SH-SY5Y (cell line): ENCODE measurements at regions not wholly inside any gene's neighbourhood (a gene's known extent, or its start where the extent isn't known, plus 50 kb on each side); places are given as distances from the start of the nearest gene placed in this dataset.

Source experiments
- GATA2 ChIP-seq: IDR thresholded peaks from 2 replicates; pipeline ENCODE4 v1.6.1; 2011; ENCODE audit warnings: mild to moderate bottlenecking, low read depth, low read length
- GATA3 ChIP-seq: IDR thresholded peaks from 2 replicates; pipeline ENCODE4 v1.6.1; 2011; ENCODE audit warnings: low read depth, mild to moderate bottlenecking, low read length, moderate library complexity

DNA sequence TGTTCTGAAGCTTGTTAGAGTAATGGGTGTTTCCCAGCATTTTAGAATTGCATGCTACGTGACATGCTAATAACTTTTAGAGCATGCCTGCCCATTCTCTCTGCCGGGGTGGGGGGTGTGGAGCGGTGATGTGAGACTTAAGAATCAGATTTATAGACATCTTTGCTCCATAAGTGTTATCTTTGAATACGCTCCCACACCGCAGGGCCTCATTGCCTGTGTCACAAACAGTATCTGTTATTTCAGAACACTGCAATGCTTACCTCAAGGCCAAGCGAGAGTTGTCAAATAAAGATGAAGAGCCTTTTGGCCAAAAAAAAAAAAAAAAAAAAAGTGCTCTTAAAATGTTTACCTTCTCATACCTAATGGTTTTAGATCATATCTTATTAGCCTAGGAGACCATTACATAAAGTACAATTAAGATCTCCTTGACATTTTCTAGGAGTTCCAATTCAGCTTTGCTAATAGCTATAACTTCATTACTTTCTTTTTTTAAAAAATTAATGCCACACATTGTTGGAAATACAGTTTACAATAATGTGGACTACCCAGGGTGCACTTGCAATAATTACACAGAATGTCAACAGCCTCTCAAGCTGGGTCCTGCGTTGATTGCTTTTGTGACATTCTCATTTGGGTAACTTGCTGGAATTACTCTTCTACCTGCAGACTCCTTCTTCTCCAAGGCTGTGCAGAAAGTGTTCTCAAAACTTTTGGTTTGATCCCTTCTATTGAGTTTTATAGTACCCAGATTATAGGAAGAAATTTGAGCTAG, 525.3 kb downstream of the KLF12 start:
- no peak for TF ChIP-seq GATA2
- no peak for TF ChIP-seq GATA3

DNA sequence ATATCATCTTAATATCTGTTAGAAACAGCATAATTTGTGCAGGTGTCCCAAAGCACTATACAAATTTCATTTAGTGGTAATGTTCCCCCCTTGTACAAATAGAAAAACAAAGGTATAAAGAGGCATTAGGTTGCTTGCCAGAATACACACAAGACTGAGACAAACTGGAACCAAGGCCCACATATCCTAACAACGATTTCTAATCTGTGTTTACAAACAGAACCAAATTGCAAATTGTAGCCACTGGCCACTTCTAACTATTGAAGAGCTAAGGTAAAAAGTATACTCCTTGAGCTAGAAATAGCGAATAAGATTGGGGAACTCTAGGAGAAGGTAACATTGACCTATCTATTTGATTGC, 526.1 kb downstream of the KLF12 start:
- TF ChIP-seq GATA2: no peak
- TF ChIP-seq GATA3: no peak

DNA sequence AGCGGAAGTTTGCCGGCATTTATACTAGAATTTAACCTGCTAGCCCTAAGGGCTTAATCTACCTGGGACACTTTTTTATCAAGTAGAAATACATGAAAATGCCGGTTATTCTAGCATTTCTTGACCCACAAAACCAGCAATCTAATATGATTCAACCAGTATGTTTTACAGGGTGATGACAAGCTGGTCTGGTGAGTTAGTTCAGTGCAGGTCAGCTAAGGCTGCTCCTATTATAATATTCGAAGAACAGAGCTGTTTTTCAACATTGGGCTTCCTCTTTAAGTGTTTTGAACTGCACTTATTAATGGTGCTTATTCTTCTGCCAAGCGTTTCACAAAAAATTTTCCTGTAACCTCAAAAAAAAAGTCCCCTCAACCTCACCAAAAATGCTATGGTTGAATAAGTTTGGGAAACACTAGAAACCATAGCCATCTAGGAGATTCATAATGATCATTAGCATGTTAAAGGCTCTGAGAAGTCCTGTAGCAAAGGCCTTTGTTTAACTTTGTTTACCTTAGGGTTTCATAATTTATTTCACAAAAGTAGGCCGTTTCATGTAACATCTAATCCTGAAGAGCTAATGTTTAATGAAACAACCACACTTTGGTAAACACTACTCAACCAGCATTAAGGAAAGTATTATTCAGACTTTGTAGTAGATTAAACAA, 526.6 kb downstream of the KLF12 start:
- TF ChIP-seq GATA3 (no peak), GATA2 (no peak)

DNA sequence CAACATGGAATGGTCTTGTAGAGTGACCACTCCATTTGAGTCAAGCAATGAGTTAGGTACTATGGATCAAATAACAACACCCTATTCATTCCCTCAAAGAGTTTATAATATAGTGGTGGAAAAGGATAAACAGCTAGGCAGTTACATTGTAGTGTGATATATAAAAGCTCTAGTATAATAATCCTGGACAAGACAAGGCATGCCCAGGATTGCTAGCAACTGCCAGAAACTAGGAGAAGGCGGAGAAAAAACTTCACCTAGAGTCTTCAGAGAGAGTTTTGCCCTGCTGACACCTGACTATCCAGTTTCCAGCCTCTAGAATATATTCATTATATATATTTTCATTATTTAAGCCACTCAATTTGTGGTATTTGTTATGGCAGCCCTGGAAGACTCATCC, 530.6 kb downstream of the KLF12 start:
- TF ChIP-seq GATA2 (no peak), GATA3 (no peak)

DNA sequence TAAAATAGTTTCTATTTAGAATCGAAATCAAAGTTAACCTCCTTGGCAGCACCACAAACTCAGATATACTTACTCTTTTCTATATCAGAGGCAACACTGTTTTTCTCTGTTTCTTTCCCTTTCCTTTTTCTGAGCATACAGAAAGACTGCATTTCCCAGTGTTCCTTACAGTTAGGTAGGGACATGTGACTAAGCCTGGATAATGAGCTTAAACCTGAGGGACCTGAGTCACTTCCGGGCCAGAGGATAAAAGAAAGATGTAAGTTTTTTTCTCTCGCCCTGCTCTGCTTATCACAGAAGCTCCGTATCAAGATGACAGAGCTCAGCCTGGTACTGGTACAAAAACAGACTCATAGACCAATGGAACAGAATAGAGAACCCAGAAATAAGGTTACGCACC, 531.9 kb downstream of the KLF12 start:
- TF ChIP-seq GATA3 (no peak), GATA2 (no peak)

DNA sequence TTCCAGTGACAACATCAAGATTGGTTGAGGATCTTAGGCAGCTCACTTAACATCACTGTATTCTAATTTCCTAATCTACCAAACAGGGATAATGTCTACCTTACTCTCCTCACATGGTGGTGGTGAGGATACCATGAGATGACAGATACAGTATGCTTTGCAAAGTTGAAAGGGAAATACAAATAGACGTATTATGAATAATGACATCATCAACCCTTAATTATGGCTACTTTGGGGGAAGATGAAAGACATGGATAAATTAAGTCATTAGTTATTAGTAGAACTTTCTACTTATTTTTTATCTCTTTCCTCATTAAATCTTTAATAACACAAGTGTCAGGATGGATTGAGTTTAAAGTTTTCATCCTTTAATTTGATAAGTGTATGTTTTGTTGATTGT, 532.5 kb downstream of the KLF12 start:
- no peak for TF ChIP-seq GATA2

DNA sequence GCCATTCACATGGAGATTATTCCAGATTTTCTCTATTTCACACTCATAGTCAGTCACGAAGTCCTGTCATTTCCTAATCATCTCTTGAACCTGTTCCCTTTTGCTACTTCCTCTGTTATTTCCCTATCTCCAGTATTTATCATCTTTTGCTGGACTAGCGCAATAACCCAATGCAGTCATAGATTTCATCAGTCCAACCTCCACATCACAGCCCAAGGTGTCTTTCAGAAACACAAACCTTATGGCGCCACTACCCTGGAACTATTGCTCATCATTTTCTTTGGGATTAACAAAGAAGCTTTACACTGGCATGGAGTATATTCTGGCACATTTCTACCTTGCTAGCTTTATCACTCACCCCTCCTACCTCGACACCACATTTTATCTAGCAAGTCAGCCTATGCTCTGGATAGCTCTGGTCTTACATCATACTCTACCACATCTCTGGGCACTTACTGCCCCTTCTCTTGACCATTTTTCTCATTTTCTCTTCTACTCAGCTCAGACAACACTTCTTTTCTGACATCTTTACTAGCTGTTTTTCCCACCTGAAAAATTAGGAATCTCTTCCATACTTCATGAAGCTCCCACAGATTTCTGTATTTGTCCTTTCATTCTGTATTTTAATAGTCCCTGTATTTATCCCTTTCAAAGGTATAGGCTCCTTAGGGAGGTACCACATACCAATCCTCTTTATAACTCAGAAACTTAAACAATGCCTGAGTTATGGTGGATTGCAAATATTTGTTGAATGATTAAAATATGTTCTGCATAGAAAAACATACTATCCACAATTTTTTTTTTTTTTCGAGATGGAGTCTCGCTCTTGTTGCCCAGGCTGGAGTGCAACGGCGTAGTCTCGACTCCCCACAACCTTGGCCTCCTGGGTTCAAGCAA, 534.7 kb downstream of the KLF12 start:
- TF ChIP-seq GATA3: no peak
- TF ChIP-seq GATA2: no peak

DNA sequence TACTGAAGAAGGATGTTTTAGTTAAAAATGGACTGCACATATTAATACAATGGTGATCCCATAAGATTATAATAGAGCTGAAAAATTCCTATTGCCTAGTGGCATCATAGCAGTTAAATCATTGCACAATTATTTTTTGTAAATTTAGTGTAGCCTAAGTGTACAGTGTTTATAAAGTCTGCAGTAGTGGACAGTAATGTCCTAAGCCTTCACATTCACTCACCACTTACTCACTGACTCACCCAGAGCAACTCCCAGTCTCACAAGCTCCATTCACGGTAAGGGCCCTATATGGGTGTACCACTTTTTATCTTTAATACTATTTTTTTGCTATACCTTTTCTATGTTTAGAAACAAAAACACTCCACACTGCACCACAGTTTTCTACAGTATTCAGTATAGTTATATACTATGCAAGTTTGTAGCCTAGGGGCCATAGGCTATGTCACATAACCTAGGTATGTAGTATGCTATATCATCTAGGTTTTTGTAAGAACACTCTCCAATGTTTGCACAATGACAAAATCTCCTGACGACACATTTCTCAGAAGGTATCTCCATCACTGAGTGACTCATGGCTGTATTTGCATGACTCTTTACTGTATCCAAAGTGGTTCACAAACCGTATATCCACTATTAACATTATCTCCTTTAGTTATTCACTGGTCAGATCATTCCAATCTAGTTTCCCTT, 536.0 kb downstream of the KLF12 start:
- TF ChIP-seq GATA2 (no peak), GATA3 (no peak)

DNA sequence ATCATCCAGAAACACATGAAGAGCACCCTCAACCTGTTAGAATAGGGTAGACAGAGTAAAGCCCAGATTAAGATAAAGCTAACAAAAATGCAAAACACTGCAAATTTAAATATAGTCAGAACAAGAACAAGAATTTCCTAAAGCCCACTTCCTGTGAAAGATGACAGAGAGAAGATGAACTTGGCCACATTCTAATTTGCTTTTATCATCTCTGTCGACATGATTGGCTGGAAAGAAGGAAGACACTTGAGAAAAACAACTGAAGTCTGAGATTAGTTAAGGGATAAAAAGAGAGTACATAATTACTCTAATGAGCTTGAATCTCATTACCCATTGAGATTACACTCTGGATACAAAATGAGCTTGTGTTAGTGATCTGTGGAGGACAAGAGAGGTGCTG, 537.6 kb downstream of the KLF5 start:
- TF ChIP-seq GATA2: no peak
- TF ChIP-seq GATA3: no peak

DNA sequence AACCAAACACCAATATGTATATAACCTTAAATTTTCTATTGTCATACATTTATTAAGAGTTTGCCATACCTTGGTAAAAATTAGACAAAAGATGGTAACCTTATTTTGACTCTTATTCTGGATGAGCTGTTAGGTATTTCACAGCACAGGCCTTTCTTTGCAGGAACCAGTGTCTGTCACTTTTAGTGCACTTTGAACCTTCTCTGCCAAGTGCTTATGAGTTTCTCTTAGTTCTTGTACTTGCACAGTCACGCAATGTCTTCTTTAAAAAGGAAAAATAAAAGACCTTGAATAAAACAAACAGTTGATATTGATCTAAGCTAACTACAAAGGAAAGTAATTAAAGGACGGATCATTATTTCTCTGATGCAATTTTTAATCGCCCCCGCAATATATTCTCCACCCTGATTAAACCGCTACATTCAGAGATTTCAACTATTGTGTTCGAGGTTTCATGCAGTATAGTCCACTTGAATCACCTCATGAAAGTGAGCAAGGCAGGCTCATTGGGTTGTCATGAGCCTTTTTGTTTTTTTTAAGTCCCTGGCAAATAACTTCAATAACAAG, 534.5 kb downstream of the KLF5 start:
- TF ChIP-seq GATA2 (no peak), GATA3 (no peak)

DNA sequence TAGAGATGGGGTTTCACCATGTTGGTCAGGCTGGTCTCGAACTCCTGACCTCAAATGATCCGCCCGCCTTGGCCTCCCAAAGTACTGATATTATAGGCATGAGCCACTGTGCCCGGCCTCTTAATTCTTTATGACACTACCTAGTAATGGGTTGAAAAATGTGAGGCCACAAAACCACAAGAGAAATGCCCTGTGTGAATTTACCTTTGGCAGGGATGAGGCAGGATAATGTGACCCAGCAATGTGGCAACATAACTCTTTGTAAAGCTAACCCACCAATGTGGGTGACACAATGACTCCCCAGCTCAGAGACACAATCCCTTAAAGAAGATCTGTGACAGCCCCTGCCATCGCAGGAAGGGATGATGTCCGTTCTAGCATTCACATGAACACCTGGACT, 533.1 kb downstream of the KLF5 start:
- TF ChIP-seq GATA2 (no peak), GATA3 (no peak)

DNA sequence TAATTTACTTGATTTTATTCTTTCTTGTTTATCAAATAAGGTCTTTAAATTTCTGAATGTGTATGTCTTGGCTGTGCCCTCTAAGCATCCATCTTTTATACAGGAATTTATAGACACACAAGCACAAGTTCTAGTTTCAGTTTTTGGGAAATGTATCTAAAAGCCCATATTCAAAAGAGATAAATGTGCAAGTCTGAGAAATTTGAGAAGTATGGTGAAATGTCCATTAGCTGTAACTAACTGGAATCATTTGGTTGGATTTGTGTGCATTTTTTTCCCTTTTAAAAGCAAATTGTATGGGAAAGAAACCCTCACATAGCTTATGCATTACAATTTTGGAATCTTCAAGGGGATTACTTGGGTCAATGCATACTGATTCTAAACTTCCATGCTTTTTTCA, 532.0 kb downstream of the KLF5 start:
- TF ChIP-seq GATA2: no peak
- TF ChIP-seq GATA3: no peak

DNA sequence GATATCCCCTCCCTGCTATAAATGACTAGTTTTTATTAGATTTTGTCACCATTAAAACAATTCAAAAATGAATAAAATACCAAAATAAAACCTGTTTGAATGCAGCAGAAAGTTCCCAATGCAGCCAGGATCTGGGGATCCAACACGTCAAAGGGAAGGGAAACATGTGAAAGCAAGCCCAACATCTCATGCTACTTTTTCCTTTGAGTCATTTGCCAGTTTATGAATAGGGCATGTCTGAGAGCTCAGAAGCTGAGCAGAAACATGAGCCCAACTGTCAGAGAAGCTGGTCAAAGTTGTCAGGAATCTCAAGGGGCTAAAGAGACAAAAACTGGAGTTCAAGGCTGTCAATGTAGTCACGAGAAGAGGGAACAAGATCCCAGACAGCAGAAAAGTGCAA, 526.4 kb downstream of the KLF5 start:
- TF ChIP-seq GATA3: no peak
- no peak for TF ChIP-seq GATA2

DNA sequence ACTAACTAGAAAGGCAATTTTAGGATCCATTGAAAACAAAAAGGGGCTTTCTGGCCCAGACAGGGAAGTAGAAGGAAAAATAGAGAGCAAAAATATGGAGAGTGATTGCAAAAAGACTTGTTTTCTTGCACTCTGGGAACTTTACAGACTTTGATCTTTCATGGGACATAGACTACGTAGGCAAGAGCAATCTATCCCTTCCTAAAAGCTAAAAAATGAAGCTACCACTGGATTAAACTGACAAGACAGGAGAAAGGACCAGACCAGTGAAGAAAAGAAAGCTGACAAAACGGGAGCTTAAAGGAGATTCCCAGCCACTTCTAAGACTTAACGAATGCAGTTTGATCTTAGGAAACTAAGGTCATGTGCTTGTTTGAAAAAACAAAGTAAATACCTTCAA, 524.5 kb downstream of the KLF5 start:
- TF ChIP-seq GATA3 (no peak), GATA2 (no peak)
